DND-41 (cell line): ENCODE measurements at regions not wholly inside any gene's neighbourhood (a gene's known extent, or its start where the extent isn't known, plus 50 kb on each side); places are given as distances from the start of the nearest gene placed in this dataset.
"Not testable (repeated sequence)": the region's sequence is repeated elsewhere in the genome, so short reads cannot be mapped to it uniquely, and the experiment has no call there.

Experiments used
- ATAC-seq: fragments of 200-7000 bp; cut with Tn5 transposase; 3 replicates; pipeline ENCODE4 v1.9.1; 2021; ENCODE audit warnings: low read depth; ENCODE audit not compliant: insufficient read depth
- DNase-seq: peaks from one replicate; pipeline ENCODE4 v3.0.0-alpha.2; 2020
- H2AFZ ChIP-seq: 2 replicates; pipeline ENCODE4 v1.6.0; 2012; ENCODE audit warnings: low read depth, low read length
- H3K27ac ChIP-seq: 2 replicates; pipeline ENCODE4 v1.5.1; 2012; ENCODE audit warnings: low read length, inconsistent platforms
- H3K27me3 ChIP-seq: fragments of 200-600 bp; sonication (generic); 2 replicates; pipeline ENCODE4 v1.6.0; 2012; ENCODE audit warnings: low read length, mild to moderate bottlenecking, inconsistent platforms; ENCODE audit not compliant: insufficient read depth, poor library complexity
- H3K36me3 ChIP-seq: 2 replicates; pipeline ENCODE4 v1.5.1; 2012; ENCODE audit warnings: low read length, inconsistent platforms; ENCODE audit not compliant: insufficient read depth
- H3K4me1 ChIP-seq: 2 replicates; pipeline ENCODE4 v1.5.1; 2012; ENCODE audit warnings: mild to moderate bottlenecking, low read length; ENCODE audit not compliant: insufficient read depth
- H3K4me2 ChIP-seq: 2 replicates; pipeline ENCODE4 v1.6.0; 2012; ENCODE audit warnings: mild to moderate bottlenecking, moderate library complexity, low read length, inconsistent platforms; ENCODE audit not compliant: insufficient read depth
- H3K4me3 ChIP-seq, 2 experiments: fragments of 200-600 bp in 1 of 2; shearing (Covaris generic) in 1 of 2; 2 replicates each; pipeline ENCODE4 v1.5.1; 2012 to 2016; ENCODE audit warnings: inconsistent platforms in 2 of 2, low read length in 2 of 2, mild to moderate bottlenecking in 2 of 2, low read depth in 1 of 2, moderate library complexity in 1 of 2
- H3K79me2 ChIP-seq: 2 replicates; pipeline ENCODE4 v1.6.0; 2012; ENCODE audit warnings: low read length, inconsistent platforms; ENCODE audit not compliant: insufficient read depth
- H3K9ac ChIP-seq: 2 replicates; pipeline ENCODE4 v1.6.0; 2012; ENCODE audit warnings: low read depth, mild to moderate bottlenecking, inconsistent platforms, low read length, moderate library complexity
- H3K9me3 ChIP-seq: 2 replicates; pipeline ENCODE4 v1.5.1; 2012; ENCODE audit warnings: low read length, moderate library complexity, mild to moderate bottlenecking, inconsistent platforms; ENCODE audit not compliant: insufficient read depth, severe bottlenecking
- H4K20me1 ChIP-seq: 2 replicates; pipeline ENCODE4 v1.6.0; 2012; ENCODE audit warnings: low read length; ENCODE audit not compliant: insufficient read depth
- EZH2 ChIP-seq: IDR thresholded peaks from 3 replicates; pipeline ENCODE4 v1.6.1; 2012; ENCODE audit warnings: borderline replicate concordance, low read depth, mild to moderate bottlenecking, moderate library complexity, low read length, inconsistent platforms; ENCODE audit not compliant: severe bottlenecking
- TF ChIP-seq, protein P1 (sequence below): IDR thresholded peaks from 2 replicates; pipeline ENCODE4 v1.5.1; 2012; ENCODE audit warnings: borderline replicate concordance, low read length, moderate library complexity, mild to moderate bottlenecking; ENCODE audit not compliant: poor library complexity, severe bottlenecking; ENCODE audit errors: extremely low read depth

DNA sequence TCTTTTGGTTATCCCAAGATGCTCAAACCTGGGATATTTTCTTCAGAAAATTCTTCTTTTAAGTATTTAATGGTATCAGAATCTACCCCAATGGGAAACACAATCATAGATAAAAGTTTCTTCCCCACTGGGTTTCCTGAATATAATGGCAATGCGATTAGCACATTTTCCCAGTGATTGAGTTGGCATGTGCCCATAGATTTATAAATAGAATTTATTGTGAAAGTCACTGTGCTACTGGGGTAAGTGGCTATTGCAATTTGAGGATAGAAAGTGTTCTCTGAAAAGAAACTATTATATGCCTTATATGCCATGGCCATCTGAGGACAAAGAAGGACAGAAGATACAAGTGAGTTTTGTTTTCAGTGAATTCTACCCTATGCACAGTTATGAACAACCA, 99.0 kb upstream of the RBMS3 start:
- H3K9ac ChIP-seq: no peak overlapping the region
- no peak overlapping the region for H3K27ac ChIP-seq
- no peaks in the 10 kb centered on the region for H3K79me2 ChIP-seq
- H3K4me1 ChIP-seq: peaks cover 5% of the 10 kb centered on the region; the same call in 1 of the 2 replicates
- DNase-seq: no peak
- no peaks in the 10 kb centered on the region for H4K20me1 ChIP-seq
- no peaks in the 10 kb centered on the region for H3K27me3 ChIP-seq
- H3K4me3 ChIP-seq: no peak overlapping the region
- TF ChIP-seq, protein P1, sequence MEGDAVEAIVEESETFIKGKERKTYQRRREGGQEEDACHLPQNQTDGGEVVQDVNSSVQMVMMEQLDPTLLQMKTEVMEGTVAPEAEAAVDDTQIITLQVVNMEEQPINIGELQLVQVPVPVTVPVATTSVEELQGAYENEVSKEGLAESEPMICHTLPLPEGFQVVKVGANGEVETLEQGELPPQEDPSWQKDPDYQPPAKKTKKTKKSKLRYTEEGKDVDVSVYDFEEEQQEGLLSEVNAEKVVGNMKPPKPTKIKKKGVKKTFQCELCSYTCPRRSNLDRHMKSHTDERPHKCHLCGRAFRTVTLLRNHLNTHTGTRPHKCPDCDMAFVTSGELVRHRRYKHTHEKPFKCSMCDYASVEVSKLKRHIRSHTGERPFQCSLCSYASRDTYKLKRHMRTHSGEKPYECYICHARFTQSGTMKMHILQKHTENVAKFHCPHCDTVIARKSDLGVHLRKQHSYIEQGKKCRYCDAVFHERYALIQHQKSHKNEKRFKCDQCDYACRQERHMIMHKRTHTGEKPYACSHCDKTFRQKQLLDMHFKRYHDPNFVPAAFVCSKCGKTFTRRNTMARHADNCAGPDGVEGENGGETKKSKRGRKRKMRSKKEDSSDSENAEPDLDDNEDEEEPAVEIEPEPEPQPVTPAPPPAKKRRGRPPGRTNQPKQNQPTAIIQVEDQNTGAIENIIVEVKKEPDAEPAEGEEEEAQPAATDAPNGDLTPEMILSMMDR: no peak
- TF ChIP-seq EZH2: no peak
- H3K4me2 ChIP-seq: no peak overlapping the region
- H2AFZ ChIP-seq: no peak overlapping the region
- no peak for ATAC-seq
- H3K9me3 ChIP-seq: no peaks in the 10 kb centered on the region
- H3K36me3 ChIP-seq: no peaks in the 10 kb centered on the region

DNA sequence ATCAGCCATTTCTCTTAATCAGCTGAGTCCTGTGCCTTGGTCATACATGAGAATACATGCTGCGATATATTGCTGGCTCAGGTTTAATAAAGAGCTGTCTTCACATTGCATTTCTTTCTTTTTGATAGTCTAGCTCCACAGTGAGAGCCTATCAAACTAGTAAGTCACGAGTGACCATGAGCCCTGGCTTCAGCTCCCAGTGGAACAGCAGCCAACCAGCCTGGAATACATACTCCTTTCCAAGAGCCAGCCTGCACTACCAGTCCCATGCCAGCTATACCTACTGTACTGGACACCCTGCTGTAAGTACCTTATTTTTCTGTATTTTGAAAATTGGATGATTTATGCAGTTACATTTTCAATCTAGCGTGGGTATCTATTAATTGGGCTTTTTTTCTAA, 98.0 kb upstream of the RBMS3 start:
- H4K20me1 ChIP-seq, H3K27me3 ChIP-seq, H2AFZ ChIP-seq, H3K27ac ChIP-seq, H3K4me2 ChIP-seq, DNase-seq, H3K4me3 ChIP-seq, ATAC-seq, H3K4me1 ChIP-seq, H3K79me2 ChIP-seq, H3K9me3 ChIP-seq, H3K9ac ChIP-seq, H3K36me3 ChIP-seq: not testable (repeated sequence)

DNA sequence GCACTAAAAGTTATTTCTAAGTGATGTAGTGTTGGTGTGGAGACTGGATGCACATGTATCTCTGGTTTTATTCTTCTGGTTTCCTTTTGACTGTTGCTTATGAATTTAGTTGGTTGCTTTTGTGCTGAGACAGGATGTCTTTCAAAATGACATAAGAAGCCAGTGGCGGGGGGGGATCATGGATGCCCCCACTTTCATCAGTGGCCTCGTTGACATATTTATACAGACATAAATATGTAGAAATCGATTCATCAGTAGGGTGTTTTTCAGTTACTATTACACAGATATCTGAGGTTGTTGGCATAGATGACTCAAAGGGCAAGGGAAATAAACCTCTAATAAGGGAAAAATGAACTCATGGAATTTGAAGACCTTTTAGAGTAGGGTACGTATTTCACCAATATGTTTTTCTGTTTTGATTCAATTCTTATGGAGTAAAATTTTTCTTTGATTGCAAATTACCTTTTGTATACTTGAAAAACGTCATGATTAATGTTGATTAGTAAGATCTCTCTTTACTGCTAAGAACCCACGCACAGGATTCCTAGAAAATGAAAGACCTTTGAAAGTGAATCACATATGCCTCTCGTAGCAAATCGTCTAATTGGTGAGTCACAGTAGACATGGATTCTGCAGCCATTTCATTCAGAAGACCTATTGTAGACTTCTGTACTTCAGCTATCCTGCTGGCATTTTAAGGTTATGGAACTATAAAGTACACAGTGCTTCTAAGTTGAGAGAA, 97.4 kb upstream of the RBMS3 start:
- ATAC-seq: no peak

DNA sequence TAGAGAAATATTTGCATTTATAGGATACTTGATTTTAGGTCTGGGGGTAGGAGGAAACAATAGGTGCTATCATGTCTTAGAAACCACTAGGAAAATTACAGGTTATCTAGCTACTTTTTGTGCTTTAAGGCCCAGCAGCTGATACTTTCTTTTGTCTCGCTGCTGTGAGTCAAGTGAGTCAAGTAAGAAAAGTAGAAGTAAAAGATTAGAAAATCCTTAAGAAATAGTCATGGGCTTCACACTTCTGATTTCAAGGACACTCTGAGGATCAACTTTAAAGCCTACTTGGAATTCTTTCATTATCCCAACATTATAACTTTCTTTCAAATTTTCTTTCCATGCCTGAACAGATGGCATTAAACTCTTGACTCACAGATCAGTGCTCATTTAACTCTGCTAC, 95.2 kb upstream of the RBMS3 start:
- H3K27me3 ChIP-seq: no peaks in the 10 kb centered on the region
- no peaks in the 10 kb centered on the region for H4K20me1 ChIP-seq
- ATAC-seq (no peak), DNase-seq (no peak)
- no peak overlapping the region for H3K4me3 ChIP-seq
- no peak overlapping the region for H2AFZ ChIP-seq
- H3K36me3 ChIP-seq: no peaks in the 10 kb centered on the region
- no peak overlapping the region for H3K4me2 ChIP-seq
- no peak overlapping the region for H3K9ac ChIP-seq
- no peaks in the 10 kb centered on the region for H3K79me2 ChIP-seq
- H3K27ac ChIP-seq: no peak overlapping the region
- peaks cover 7% of the 10 kb centered on the region; the same call in 1 of the 2 replicates for H3K4me1 ChIP-seq
- H3K9me3 ChIP-seq: no peaks in the 10 kb centered on the region
- TF ChIP-seq EZH2: no peak
- TF ChIP-seq, protein P1: no peak

More for the DNA sequence above, 97.4 kb upstream of the RBMS3 start:
- Histone ChIP-seq H3K27me3 (no peaks in the 10 kb centered on the region), H3K79me2 (no peaks in the 10 kb centered on the region), H2AFZ (no peak overlapping the region), H3K36me3 (no peaks in the 10 kb centered on the region), H3K4me2 (no peak overlapping the region), H3K27ac (no peak overlapping the region), H3K4me1 (peaks cover 7% of the 10 kb centered on the region; the same call in 1 of the 2 replicates), H3K4me3 (no peak overlapping the region), H3K9me3 (no peaks in the 10 kb centered on the region), H4K20me1 (no peaks in the 10 kb centered on the region), H3K9ac (no peak overlapping the region)
- no peak for DNase-seq
- TF ChIP-seq EZH2: no peak
- TF ChIP-seq, protein P1: no peak
